ENCODE measurements at regions not wholly inside any gene's neighbourhood (a gene's known extent, or its start where the extent isn't known, plus 50 kb on each side); places are given as distances from the start of the nearest gene placed in this dataset.

DNA sequence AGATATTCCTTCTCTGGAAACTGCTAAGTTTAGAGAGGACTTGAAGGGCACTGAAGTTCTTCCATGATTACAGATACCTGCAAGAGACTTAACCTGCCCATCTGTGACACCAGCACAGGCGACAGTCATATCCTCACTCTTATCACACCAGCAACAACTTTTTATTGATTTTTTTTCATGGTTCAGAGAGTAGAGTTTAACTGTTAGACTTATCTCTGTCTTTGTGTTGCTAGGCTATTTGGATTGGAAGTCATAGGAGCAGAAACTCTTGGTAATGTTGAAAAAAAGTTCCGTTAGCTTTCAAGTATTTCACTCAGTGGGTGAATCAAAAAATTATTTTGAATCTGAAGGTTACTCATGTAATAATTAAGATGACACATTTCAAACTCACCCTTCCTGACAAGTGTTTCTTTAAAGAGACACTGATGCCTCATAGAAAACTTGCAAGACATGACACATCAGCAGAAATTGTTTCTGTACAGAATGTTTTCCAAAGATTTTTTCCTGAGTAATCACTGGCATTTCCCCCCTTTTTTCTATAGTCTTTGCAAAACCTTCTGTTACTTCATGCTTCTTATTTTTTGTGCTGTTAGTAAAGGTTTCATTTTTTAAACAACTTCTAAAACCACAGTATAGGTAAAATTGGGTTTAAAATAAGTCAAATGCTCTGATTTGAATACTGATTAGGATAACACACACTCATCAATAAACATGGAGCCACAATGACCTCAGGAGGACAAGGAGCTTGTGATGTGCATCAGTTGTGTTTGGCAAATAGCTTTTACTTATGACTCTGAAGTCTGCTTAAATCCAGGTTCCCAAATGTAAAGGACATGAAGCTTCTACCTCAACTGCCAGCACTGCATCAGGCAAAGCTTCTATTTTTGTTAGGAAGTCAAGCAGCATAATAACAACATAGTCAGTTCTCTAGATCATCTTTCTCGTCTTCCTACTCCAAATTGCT, 252.9 kb upstream of the MAN1A1 start:
- in situ Hi-C loops (cut with MboI; ENCODE audit: low pct_unique_long_range_greater_than_20kb, low sequenced_read_pairs, unreplicated experiment) = no loop called here
- no peak for DNase-seq (ENCODE audit: low spot score)
- TF ChIP-seq, protein P1, sequence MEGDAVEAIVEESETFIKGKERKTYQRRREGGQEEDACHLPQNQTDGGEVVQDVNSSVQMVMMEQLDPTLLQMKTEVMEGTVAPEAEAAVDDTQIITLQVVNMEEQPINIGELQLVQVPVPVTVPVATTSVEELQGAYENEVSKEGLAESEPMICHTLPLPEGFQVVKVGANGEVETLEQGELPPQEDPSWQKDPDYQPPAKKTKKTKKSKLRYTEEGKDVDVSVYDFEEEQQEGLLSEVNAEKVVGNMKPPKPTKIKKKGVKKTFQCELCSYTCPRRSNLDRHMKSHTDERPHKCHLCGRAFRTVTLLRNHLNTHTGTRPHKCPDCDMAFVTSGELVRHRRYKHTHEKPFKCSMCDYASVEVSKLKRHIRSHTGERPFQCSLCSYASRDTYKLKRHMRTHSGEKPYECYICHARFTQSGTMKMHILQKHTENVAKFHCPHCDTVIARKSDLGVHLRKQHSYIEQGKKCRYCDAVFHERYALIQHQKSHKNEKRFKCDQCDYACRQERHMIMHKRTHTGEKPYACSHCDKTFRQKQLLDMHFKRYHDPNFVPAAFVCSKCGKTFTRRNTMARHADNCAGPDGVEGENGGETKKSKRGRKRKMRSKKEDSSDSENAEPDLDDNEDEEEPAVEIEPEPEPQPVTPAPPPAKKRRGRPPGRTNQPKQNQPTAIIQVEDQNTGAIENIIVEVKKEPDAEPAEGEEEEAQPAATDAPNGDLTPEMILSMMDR (IDR thresholded peaks at IDR 0.05; ENCODE audit: extremely low read depth, insufficient read depth, missing control alignments) = no peak

DNA sequence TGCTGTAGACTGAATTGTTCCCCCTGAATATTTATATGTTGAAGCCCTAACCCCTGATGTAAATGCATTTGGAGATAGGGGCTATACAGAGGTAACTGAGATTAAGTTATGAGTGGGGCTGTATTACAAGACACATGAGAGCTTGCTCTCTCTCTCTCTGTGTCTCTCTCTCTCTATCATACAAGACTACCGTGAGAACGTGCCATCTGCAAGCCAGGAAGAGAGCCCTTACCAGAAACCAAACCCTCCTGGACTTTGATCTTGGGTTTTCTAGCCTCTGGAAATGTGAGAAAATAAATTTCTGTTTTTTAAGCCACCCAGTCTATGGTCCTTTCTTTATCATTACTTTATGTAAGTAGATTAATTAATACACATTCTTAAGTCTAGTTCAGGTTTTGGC, 249.3 kb upstream of the MAN1A1 start:
- TF ChIP-seq, protein P1 (IDR thresholded peaks at IDR 0.05; ENCODE audit: extremely low read depth, insufficient read depth, missing control alignments) = no peak
- no peak for DNase-seq (ENCODE audit: low spot score)
- in situ Hi-C loops (cut with MboI; ENCODE audit: low pct_unique_long_range_greater_than_20kb, low sequenced_read_pairs, unreplicated experiment) = no loop called here

DNA sequence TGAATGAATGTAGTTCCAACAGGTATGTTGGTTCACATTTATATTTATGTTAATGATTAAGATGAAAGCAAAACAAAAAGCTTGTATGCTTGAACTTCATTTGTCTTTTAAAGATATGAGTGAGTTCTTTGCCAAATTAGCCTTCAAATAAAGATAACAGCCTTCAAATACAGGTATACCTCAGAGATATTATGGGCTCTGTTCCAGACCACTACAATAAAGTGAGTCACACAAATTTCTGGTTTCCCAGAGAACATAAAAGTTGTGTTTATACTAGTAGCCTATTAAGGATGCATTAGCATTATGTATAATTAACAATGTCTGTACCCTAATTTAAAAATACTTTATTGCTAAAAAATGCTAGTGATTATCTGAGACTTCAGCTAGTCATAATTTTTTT, 245.3 kb upstream of the MAN1A1 start:
- DNase-seq (ENCODE audit: low spot score) = no peak
- TF ChIP-seq, protein P1 (IDR thresholded peaks at IDR 0.05; ENCODE audit: extremely low read depth, insufficient read depth, missing control alignments) = no peak
- in situ Hi-C loops (cut with MboI; ENCODE audit: low pct_unique_long_range_greater_than_20kb, low sequenced_read_pairs, unreplicated experiment) = no loop called here

DNA sequence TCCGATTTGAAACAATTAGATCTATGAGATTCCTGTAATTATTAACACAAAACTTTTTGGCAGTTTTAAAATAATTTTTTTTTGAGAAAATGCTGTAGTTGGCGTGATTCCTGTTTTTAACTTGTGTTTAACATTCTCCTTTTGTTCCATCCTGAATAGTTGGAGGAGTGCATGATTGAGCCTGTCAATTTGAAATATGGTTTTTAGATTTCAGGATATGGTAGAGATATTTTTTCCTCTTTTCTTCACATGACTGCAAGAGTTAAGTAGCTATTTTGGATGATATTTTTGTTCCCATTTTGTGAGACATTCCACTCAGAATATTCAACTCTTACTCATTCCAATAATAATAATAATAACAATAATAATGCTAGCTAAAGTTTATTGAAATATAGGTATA, 241.7 kb upstream of the MAN1A1 start:
- in situ Hi-C loops (cut with MboI; ENCODE audit: low pct_unique_long_range_greater_than_20kb, low sequenced_read_pairs, unreplicated experiment) = no loop called here
- TF ChIP-seq, protein P1 (IDR thresholded peaks at IDR 0.05; ENCODE audit: extremely low read depth, insufficient read depth, missing control alignments) = no peak
- DNase-seq (ENCODE audit: low spot score) = no peak

DNA sequence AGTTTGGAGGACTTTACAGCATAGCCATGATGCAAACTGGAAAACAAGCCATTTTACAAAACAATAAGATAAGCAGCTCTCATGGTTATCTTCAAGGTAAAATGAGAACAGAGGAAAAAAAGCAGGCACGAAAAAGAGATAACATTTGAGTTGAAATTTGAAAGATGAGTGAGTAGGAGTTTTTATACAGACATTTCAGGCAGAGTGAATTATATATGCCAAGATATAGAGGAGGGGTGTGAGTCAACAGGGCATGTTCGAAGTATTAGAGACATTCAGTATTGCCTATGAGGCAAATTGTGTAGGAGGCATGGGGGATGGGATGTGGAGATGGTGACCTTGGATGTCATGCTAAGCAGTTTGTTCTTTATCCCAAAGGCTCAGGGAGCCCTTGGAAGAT, 240.5 kb upstream of the MAN1A1 start:
- in situ Hi-C loops (cut with MboI; ENCODE audit: low pct_unique_long_range_greater_than_20kb, low sequenced_read_pairs, unreplicated experiment) = no loop called here
- TF ChIP-seq, protein P1 (IDR thresholded peaks at IDR 0.05; ENCODE audit: extremely low read depth, insufficient read depth, missing control alignments) = no peak

DNA sequence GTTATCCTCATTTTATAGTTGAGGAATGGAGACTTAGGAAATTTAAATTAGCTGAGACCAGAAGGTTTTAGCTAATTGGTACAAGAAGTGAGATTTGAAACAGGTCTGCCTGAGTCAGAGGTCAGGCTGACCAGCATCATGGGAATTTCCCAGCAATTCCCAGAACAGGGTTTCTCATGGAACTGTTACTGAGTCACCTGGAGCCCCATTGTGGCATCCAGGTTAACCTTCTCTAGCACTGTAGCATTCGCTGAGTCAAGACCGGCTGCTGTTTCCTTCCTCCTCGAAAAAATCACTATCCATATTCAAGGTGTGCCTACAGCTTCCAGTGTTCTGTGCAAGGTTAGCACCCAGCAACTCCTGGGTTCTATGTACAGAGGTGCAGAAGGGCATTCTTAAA, 238.0 kb upstream of the MAN1A1 start:
- in situ Hi-C loops (cut with MboI; ENCODE audit: low pct_unique_long_range_greater_than_20kb, low sequenced_read_pairs, unreplicated experiment) = no loop called here
- TF ChIP-seq, protein P1 (IDR thresholded peaks at IDR 0.05; ENCODE audit: extremely low read depth, insufficient read depth, missing control alignments) = no peak
- no peak for DNase-seq (ENCODE audit: low spot score)

More for the DNA sequence above, 240.5 kb upstream of the MAN1A1 start:
- no peak for DNase-seq (ENCODE audit: low spot score)

All from GM13977 (cell line).